ENCODE measurements at regions not wholly inside any gene's neighbourhood (a gene's known extent, or its start where the extent isn't known, plus 50 kb on each side); places are given as distances from the start of the nearest gene placed in this dataset.

- DNase-seq (ENCODE audit: insufficient read length): no peak
- FAIRE-seq: no peak
- TF ChIP-seq TAF1 (IDR thresholded peaks at IDR 0.05; ENCODE audit: borderline replicate concordance, low read depth, low read length) (no peak), POLR2A (IDR thresholded peaks at IDR 0.05; ENCODE audit: low read depth, low read length) (no peak), POLR2AphosphoS5 (IDR thresholded peaks at IDR 0.05; ENCODE audit: low read depth, low read length) (no peak)
Observed at GRCh38 chr2:15681089-15681885, 89.6 kb downstream of the DDX1 start.

- no peak for FAIRE-seq
- no peak for DNase-seq (ENCODE audit: insufficient read length)
- no peak for TF ChIP-seq POLR2AphosphoS5 (IDR thresholded peaks at IDR 0.05; ENCODE audit: low read depth, low read length)
- no peak for TF ChIP-seq TAF1 (IDR thresholded peaks at IDR 0.05; ENCODE audit: borderline replicate concordance, low read depth, low read length)
- TF ChIP-seq POLR2A (IDR thresholded peaks at IDR 0.05; ENCODE audit: low read depth, low read length): no peak
Observed at GRCh38 chr2:15682354-15682753, 90.7 kb downstream of the DDX1 start.

GRCh38 chr2:15684161-15685039 is 92.7 kb downstream of the DDX1 start:
- TF ChIP-seq POLR2A (IDR thresholded peaks at IDR 0.05; ENCODE audit: low read depth, low read length) (no peak), TAF1 (IDR thresholded peaks at IDR 0.05; ENCODE audit: borderline replicate concordance, low read depth, low read length) (no peak)
- no peak for FAIRE-seq

GRCh38 chr2:15685143-15685542 is 93.5 kb downstream of the DDX1 start:
- no peak for TF ChIP-seq POLR2AphosphoS5 (IDR thresholded peaks at IDR 0.05; ENCODE audit: low read depth, low read length)
- no peak for TF ChIP-seq POLR2A (IDR thresholded peaks at IDR 0.05; ENCODE audit: low read depth, low read length)
- no peak for TF ChIP-seq TAF1 (IDR thresholded peaks at IDR 0.05; ENCODE audit: borderline replicate concordance, low read depth, low read length)
- no peak for DNase-seq (ENCODE audit: insufficient read length)
- no peak for FAIRE-seq

More at GRCh38 chr2:15684161-15685039, 92.7 kb downstream of the DDX1 start:
- DNase-seq (ENCODE audit: insufficient read length): no peak

- FAIRE-seq: no peak
- TF ChIP-seq POLR2A (IDR thresholded peaks at IDR 0.05; ENCODE audit: low read depth, low read length) (no peak), TAF1 (IDR thresholded peaks at IDR 0.05; ENCODE audit: borderline replicate concordance, low read depth, low read length) (no peak), POLR2AphosphoS5 (IDR thresholded peaks at IDR 0.05; ENCODE audit: low read depth, low read length) (no peak)
- DNase-seq (ENCODE audit: insufficient read length): no peak
Observed at GRCh38 chr2:15686643-15687042, 95.0 kb downstream of the DDX1 start.

GRCh38 chr2:15687243-15687642 is 95.6 kb downstream of the DDX1 start:
- no peak for FAIRE-seq
- no peak for DNase-seq (ENCODE audit: insufficient read length)
- TF ChIP-seq TAF1 (IDR thresholded peaks at IDR 0.05; ENCODE audit: borderline replicate concordance, low read depth, low read length) (no peak), POLR2A (IDR thresholded peaks at IDR 0.05; ENCODE audit: low read depth, low read length) (no peak), POLR2AphosphoS5 (IDR thresholded peaks at IDR 0.05; ENCODE audit: low read depth, low read length) (no peak)

GRCh38 chr2:15687720-15688119 is 96.1 kb downstream of the DDX1 start:
- no peak for TF ChIP-seq POLR2A (IDR thresholded peaks at IDR 0.05; ENCODE audit: low read depth, low read length)
- no peak for TF ChIP-seq POLR2AphosphoS5 (IDR thresholded peaks at IDR 0.05; ENCODE audit: low read depth, low read length)
- no peak for TF ChIP-seq TAF1 (IDR thresholded peaks at IDR 0.05; ENCODE audit: borderline replicate concordance, low read depth, low read length)
- no peak for DNase-seq (ENCODE audit: insufficient read length)
- no peak for FAIRE-seq

GRCh38 chr2:15688924-15689568 is 97.4 kb downstream of the DDX1 start:
- TF ChIP-seq POLR2AphosphoS5 (IDR thresholded peaks at IDR 0.05; ENCODE audit: low read depth, low read length): no peak
- no peak for TF ChIP-seq POLR2A (IDR thresholded peaks at IDR 0.05; ENCODE audit: low read depth, low read length)
- no peak for TF ChIP-seq TAF1 (IDR thresholded peaks at IDR 0.05; ENCODE audit: borderline replicate concordance, low read depth, low read length)
- no peak for DNase-seq (ENCODE audit: insufficient read length)
- no peak for FAIRE-seq

- DNase-seq (ENCODE audit: insufficient read length) (no peak), FAIRE-seq (no peak)
- TF ChIP-seq POLR2AphosphoS5 (IDR thresholded peaks at IDR 0.05; ENCODE audit: low read depth, low read length) (no peak), TAF1 (IDR thresholded peaks at IDR 0.05; ENCODE audit: borderline replicate concordance, low read depth, low read length) (no peak), POLR2A (IDR thresholded peaks at IDR 0.05; ENCODE audit: low read depth, low read length) (no peak)
Observed at GRCh38 chr2:15689654-15690053, 98.0 kb downstream of the DDX1 start.

GRCh38 chr2:15691586-15692310 is 100.1 kb downstream of the DDX1 start:
- TF ChIP-seq TAF1 (IDR thresholded peaks at IDR 0.05; ENCODE audit: borderline replicate concordance, low read depth, low read length): no peak
- TF ChIP-seq POLR2AphosphoS5 (IDR thresholded peaks at IDR 0.05; ENCODE audit: low read depth, low read length): no peak
- no peak for TF ChIP-seq POLR2A (IDR thresholded peaks at IDR 0.05; ENCODE audit: low read depth, low read length)
- FAIRE-seq: no peak
- DNase-seq (ENCODE audit: insufficient read length): no peak

Data from GM12892 (cell line).